Esophagus muscularis mucosa (tissue), 4 donors: ENCODE measurements at regions not wholly inside any gene's neighbourhood (a gene's known extent, or its start where the extent isn't known, plus 50 kb on each side); places are given as distances from the start of the nearest gene placed in this dataset.
A peak's percentile ranks its signal among the peaks of the same experiment; 100 is the strongest.

ENCODE experiments used
- DNase-seq: peaks from one replicate; pipeline ENCODE4 v3.0.0-alpha.2; 2017; ENCODE audit errors: extremely low spot score
- H3K27ac ChIP-seq, 4 donors: fragments of 200-600 bp; sonication (generic); replicated peaks in 1 of 4; 1 replicate in 3 of 4; 2 replicates in 1 of 4; pipeline ENCODE4 v1.5.1; 2016 to 2019; ENCODE audit warnings: mild to moderate bottlenecking in 1 of 4
- H3K27me3 ChIP-seq, 4 donors: fragments of 200-600 bp; sonication (generic); one replicate each; pipeline versions ENCODE4 v1.5.1 to v1.6.0; 2016 to 2019
- H3K36me3 ChIP-seq, 4 donors: fragments of 200-600 bp; sonication (generic); one replicate each; pipeline ENCODE4 v1.5.1; 2016 to 2019
- H3K4me1 ChIP-seq, 4 donors: fragments of 200-600 bp; sonication (generic); one replicate each; pipeline ENCODE4 v1.5.1; 2016 to 2019
- H3K4me3 ChIP-seq, 4 donors: fragments of 200-600 bp; sonication (generic); 1 replicate in 2 of 4; 2 replicates in 2 of 4; pipeline ENCODE4 v1.5.1; 2016 to 2019; ENCODE audit warnings: mild to moderate bottlenecking in 4 of 4, moderate library complexity in 1 of 4
- H3K9me3 ChIP-seq, 4 donors: fragments of 200-600 bp; sonication (generic); 1 replicate in 3 of 4; 2 replicates in 1 of 4; pipeline ENCODE4 v1.5.1; 2016 to 2019
- CTCF ChIP-seq, 3 experiments: fragments of 200-600 bp in 2 of 3; fragments of 450-650 bp in 1 of 3; sonication (generic) in 2 of 3; IDR thresholded peaks; one replicate each; pipeline ENCODE4 v1.5.1; 2017 to 2019; ENCODE audit warnings: antibody characterized with exemption in 3 of 3, mild to moderate bottlenecking in 2 of 3, moderate library complexity in 1 of 3
- EP300 ChIP-seq: sonication (generic); formaldehyde crosslinking; IDR thresholded peaks from one replicate; pipeline ENCODE4 v1.6.1; 2017; ENCODE audit warnings: antibody characterized with exemption
- POLR2A ChIP-seq: fragments of 450-650 bp; IDR thresholded peaks from one replicate; pipeline ENCODE4 v1.6.1; 2017; ENCODE audit warnings: antibody characterized with exemption, moderate library complexity, mild to moderate bottlenecking, low read depth
- POLR2AphosphoS5 ChIP-seq, 2 donors: sonication (generic); formaldehyde crosslinking; IDR thresholded peaks; one replicate each; pipeline ENCODE4 v1.6.1; 2017; ENCODE audit warnings: antibody characterized with exemption in 2 of 2
- WGBS: methylation state at CpG from one replicate; pipeline ENCODE4 v1.1.5; 2018; 5-methylcytosine and 5-hydroxymethylcytosine counted together
- intact Hi-C: fragments of 100-400 bp; cut with DNase I; formaldehyde crosslinking; loops from one replicate; pipeline ENCODE4 v1.15.1; 2023

GRCh38 chr9:19947996-19948395 lies 159.2 kb upstream of the SLC24A2 start:
- no peaks in the 10 kb centered on the region for H3K36me3 ChIP-seq
- intact Hi-C loops: no loop called here
- no peak for DNase-seq
- peaks cover 0 to 14% (median 2%) of the 10 kb centered on the region in 4 donors for H3K9me3 ChIP-seq
- no peak overlapping the region for H3K27ac ChIP-seq
- 74% methylated on average over 1 of the region's 1 CpG for WGBS
- H3K4me3 ChIP-seq: no peak overlapping the region
- TF ChIP-seq CTCF (IDR thresholded peaks at IDR 0.05): no peak
- no peak for TF ChIP-seq POLR2AphosphoS5 (IDR thresholded peaks at IDR 0.05)
- no peak for TF ChIP-seq EP300
- no peak for TF ChIP-seq POLR2A
- H3K4me1 ChIP-seq: no peaks in the 10 kb centered on the region
- H3K27me3 ChIP-seq: no peaks in the 10 kb centered on the region

- H3K27me3 ChIP-seq: no peaks in the 10 kb centered on the region
- peaks cover 0 to under 1% (median 0%) of the 10 kb centered on the region in 4 donors for H3K9me3 ChIP-seq
- no peaks in the 10 kb centered on the region for H3K4me1 ChIP-seq
- DNase-seq: no peak
- 90% methylated on average over 4 of the region's 4 CpGs for WGBS
- H3K27ac ChIP-seq: no peak overlapping the region
- H3K36me3 ChIP-seq: no peaks in the 10 kb centered on the region
- intact Hi-C loops: no loop called here
- no peak overlapping the region for H3K4me3 ChIP-seq
- TF ChIP-seq CTCF (IDR thresholded peaks at IDR 0.05) (peak in 1 of 3 experiments; percentile 17), EP300 (no peak)
Measured at GRCh38 chr9:19946441-19947109, 157.7 kb upstream of the SLC24A2 start.

- Histone ChIP-seq H3K4me1 (peaks cover 0 to 13% (median 7%) of the 10 kb centered on the region in 4 donors), H3K27me3 (no peaks in the 10 kb centered on the region), H3K4me3 (no peak overlapping the region), H3K27ac (no peak overlapping the region), H3K36me3 (no peaks in the 10 kb centered on the region), H3K9me3 (no peaks in the 10 kb centered on the region)
- WGBS: 92% methylated on average over 2 of the region's 2 CpGs
- DNase-seq: no peak
- no peak for TF ChIP-seq CTCF (IDR thresholded peaks at IDR 0.05)
- no peak for TF ChIP-seq EP300
- no peak for TF ChIP-seq POLR2AphosphoS5 (IDR thresholded peaks at IDR 0.05)
- no peak for TF ChIP-seq POLR2A
- intact Hi-C loops: no loop called here
Measured at GRCh38 chr9:19941874-19942273, 153.0 kb upstream of the SLC24A2 start.

GRCh38 chr9:19940811-19941535 lies 152.1 kb upstream of the SLC24A2 start:
- no peaks in the 10 kb centered on the region for H3K36me3 ChIP-seq
- H3K4me3 ChIP-seq: no peak overlapping the region
- intact Hi-C loops: no loop called here
- H3K27me3 ChIP-seq: no peaks in the 10 kb centered on the region
- WGBS: 87% methylated on average over 2 of the region's 2 CpGs
- H3K27ac ChIP-seq: no peak overlapping the region
- no peaks in the 10 kb centered on the region for H3K9me3 ChIP-seq
- TF ChIP-seq POLR2A (no peak), CTCF (IDR thresholded peaks at IDR 0.05) (no peak), EP300 (no peak), POLR2AphosphoS5 (IDR thresholded peaks at IDR 0.05) (no peak)
- no peak for DNase-seq
- H3K4me1 ChIP-seq: peaks cover 0 to 13% (median 7%) of the 10 kb centered on the region in 4 donors
